ENCODE measurements at regions not wholly inside any gene's neighbourhood (a gene's known extent, or its start where the extent isn't known, plus 50 kb on each side); places are given as distances from the start of the nearest gene placed in this dataset.
A peak's percentile ranks its signal among the peaks of the same experiment; 100 is the strongest.

DNA sequence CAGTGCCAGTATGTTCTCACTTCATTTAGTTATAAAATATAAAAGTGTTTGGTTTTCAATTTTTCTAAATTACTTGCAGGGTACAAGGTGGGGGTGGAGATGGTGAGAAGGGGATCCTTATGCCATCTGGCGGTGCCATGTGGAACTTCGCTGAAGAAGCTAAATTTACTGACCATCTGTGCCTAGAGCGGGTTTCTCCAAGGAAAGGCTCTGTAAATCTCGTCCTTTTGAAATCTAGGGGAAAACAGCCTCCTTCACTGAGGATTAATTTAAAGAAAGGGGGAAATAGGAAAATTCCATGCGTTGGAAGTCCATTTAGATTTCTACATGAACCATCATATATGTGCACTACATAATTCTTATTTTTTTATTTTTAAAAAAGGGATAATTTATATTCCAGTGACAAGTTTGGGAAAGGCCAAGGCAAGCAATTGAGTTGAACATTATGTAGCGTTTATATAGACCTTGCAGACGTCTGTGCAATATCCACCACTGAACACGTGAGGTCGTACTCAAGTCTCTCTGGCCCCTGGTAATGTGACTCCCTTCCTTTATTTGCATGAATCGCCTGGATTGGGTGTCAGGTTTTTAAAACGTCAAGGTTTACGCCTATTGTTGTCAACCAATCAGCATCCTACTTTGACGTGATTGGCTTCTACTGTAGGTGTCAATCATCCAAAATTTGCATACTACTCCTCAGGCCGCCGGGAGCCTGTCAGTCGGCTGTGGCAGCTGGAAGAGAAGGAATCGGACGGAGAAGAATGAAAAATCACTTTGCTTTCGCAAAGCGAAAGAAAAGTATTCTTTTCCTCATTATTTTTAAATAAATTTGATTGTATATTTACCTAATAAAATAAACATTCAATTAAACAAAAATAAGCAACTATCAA lies 297.1 kb upstream of the NFE2L3 start:
- intact Hi-C loops (cut with DNase I) = loop anchor here in 1 of 2 donors (5.0 kb wide), 1 partner anchor 463 kb away; no protein-coding TSS in a partner anchor
- peak; percentile 47 to 73 for TF ChIP-seq CTCF (IDR thresholded peaks at IDR 0.05)
- no peak overlapping the region for H3K4me3 ChIP-seq
- H3K4me1 ChIP-seq = peaks cover 14 to 26% of the 10 kb centered on the region in 2 donors
- H3K27me3 ChIP-seq = peaks cover 83 to 100% of the 10 kb centered on the region in 2 donors
- DNase-seq (peak in 2 of 4 donors; percentile 90 to 96), ATAC-seq (peak; percentile 9)
- no peaks in the 10 kb centered on the region for H3K36me3 ChIP-seq
- peak overlapping the region in 1 of 2 donors; percentile 1 for H3K27ac ChIP-seq
- no peaks in the 10 kb centered on the region for H3K9me3 ChIP-seq

GRCh38 chr7:25855854-25856782 lies 295.9 kb upstream of the NFE2L3 start:
- no peaks in the 10 kb centered on the region for H3K36me3 ChIP-seq
- TF ChIP-seq CTCF (IDR thresholded peaks at IDR 0.05) = no peak
- ATAC-seq = no peak
- H3K4me3 ChIP-seq = peak overlapping the region; percentile 9 to 31
- intact Hi-C loops (cut with DNase I) = no loop called here
- no peak for DNase-seq
- peaks cover 8 to 26% of the 10 kb centered on the region in 2 donors for H3K4me1 ChIP-seq
- H3K9me3 ChIP-seq = no peaks in the 10 kb centered on the region
- H3K27ac ChIP-seq = peak overlapping the region; percentile 28 to 76
- peaks cover 92 to 100% of the 10 kb centered on the region in 2 donors for H3K27me3 ChIP-seq

- no peak for TF ChIP-seq CTCF (IDR thresholded peaks at IDR 0.05)
- no peak for DNase-seq
- intact Hi-C loops (cut with DNase I) = no loop called here
- H3K27ac ChIP-seq = no peak overlapping the region
- peak overlapping the region in 1 of 2 donors; percentile 31 for H3K4me3 ChIP-seq
- peaks cover 93 to 100% of the 10 kb centered on the region in 2 donors for H3K27me3 ChIP-seq
- H3K4me1 ChIP-seq = peaks cover 0 to 17% of the 10 kb centered on the region in 2 donors
- H3K9me3 ChIP-seq = peaks cover 0 to 4% of the 10 kb centered on the region in 2 donors
- H3K36me3 ChIP-seq = no peaks in the 10 kb centered on the region
- no peak for ATAC-seq
Measured at GRCh38 chr7:25857376-25858067, 294.5 kb upstream of the NFE2L3 start.

DNA sequence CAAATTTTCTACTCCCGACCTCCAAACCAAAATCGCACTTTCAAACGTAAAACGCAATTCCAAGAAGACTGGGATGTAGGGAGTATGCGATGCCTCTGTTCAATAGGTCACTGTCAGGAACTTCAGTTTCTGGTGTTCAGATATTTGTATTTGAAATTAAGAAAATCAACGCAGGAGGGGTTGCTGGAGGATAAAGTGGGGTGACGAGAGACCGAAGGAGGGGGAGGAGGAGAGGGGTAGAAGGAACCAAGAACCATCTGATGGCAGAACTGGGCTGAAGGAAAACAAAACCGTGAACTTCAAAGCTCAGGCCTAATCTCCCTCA lies 293.8 kb upstream of the NFE2L3 start:
- intact Hi-C loops (cut with DNase I) = no loop called here
- no peak for TF ChIP-seq CTCF (IDR thresholded peaks at IDR 0.05)
- H3K9me3 ChIP-seq = peaks cover 0 to 6% of the 10 kb centered on the region in 2 donors
- DNase-seq = no peak
- H3K36me3 ChIP-seq = no peaks in the 10 kb centered on the region
- peaks cover 0 to 15% of the 10 kb centered on the region in 2 donors for H3K4me1 ChIP-seq
- ATAC-seq = no peak
- H3K4me3 ChIP-seq = no peak overlapping the region
- H3K27me3 ChIP-seq = peaks cover 93 to 100% of the 10 kb centered on the region in 2 donors
- H3K27ac ChIP-seq = no peak overlapping the region

Measured in left lung (tissue), 4 donors.